ENCODE measurements at regions not wholly inside any gene's neighbourhood (a gene's known extent, or its start where the extent isn't known, plus 50 kb on each side); places are given as distances from the start of the nearest gene placed in this dataset.

DNA sequence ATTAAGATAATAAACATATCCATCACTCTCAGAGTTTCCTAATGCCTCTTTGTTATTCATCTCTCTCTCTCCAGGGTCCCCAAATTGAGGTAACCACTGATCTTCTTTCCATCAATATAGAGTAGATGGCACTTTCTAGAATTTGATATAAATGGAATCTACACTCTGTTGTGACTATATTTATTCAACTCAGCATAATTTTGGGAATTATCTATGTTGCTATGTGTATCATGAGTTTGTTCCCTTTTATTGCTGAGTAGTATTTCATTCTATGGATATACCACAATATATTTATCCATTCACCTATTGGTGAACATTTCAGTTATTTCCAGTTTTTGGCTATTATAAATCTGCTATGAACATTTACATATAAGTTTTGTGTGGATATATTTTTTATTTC is 230.7 kb downstream of the HLX start:
- no peak for DNase-seq

DNA sequence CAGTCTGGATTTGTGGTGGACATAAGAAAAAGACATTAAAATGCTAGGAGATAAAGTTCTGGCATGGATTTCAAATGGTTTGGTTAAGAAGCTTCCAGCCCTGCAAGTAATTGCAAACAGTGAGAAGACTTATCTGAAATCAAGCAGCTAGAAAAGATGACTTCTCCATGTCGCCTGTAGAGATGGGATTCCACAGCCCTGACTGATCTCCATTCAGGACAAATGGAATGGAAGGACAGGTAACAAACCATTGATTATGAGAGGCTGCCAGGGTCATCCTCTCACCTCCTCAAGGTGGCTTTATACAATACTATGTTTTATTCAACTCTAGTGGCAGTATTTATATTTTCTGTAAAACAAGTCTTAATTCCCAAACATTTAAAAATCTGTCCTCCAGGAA is 237.9 kb downstream of the HLX start:
- no peak for DNase-seq

DNA sequence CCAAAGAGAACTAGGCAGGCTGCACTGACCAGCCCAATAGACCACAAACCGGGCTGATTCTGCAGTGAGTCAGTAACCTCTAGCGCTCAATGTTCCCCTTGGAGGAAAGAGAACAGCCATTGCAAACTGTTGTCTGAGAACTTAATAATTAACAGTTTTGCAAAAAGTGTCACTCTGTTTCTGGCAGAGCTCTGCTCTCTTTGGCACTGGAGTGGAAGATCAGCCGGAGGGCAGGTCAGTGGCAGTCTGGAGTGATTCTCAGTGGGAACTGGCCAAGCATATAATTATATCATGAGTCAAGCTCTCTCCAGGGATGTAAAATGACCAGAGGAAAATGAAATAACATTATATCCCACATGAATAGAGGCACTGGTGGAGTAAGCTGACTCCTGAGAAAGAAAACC is 238.3 kb downstream of the HLX start:
- no peak for DNase-seq

- DNase-seq = no peak
Observed at GRCh38 chr1:221118176-221118937, 239.1 kb downstream of the HLX start.

- no peak for DNase-seq
Observed at GRCh38 chr1:221118938-221119320, 239.7 kb downstream of the HLX start.

DNA sequence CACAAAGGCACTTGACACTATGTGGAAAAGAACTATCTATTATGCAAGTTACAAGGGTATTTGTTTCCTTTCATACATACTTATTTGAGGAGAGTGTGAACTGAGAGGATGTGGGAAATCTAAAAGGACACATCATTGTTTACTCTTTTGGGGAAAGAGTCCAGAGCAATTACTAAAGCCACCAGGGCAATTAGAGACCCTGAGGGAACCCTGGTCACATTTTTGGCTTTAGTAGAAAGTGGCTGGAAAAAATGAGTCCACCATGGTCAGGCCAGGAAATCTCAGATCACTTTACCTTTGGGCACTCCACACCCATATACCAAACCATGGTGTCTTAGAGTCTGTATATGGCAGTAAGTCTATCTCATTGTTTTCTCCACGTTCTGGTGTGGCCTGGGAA is 243.3 kb downstream of the HLX start:
- no peak for DNase-seq

DNA sequence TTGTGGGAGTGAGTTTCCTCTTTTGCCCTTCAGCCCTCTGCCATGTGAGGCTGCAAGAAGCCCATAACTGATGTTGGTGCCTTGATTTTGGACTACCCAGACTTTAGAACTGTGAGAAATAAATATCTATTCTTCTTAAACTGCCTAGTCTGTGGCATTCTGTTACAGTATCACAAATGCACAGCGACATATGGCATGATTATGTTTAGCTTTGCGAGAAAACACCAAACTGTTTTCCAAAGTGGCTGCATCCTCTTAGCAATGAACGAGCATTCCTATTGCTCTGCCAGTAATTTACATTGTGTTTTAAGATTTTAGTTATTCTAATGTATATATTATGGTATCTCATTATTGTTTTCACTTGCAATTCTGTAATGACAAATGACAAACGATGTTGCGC is 246.7 kb downstream of the HLX start:
- no peak for DNase-seq

- DNase-seq = no peak
Observed at GRCh38 chr1:221137666-221138065, 258.4 kb downstream of the HLX start.

- DNase-seq = no peak
Observed at GRCh38 chr1:221138516-221138915, 259.3 kb downstream of the HLX start.

DNA sequence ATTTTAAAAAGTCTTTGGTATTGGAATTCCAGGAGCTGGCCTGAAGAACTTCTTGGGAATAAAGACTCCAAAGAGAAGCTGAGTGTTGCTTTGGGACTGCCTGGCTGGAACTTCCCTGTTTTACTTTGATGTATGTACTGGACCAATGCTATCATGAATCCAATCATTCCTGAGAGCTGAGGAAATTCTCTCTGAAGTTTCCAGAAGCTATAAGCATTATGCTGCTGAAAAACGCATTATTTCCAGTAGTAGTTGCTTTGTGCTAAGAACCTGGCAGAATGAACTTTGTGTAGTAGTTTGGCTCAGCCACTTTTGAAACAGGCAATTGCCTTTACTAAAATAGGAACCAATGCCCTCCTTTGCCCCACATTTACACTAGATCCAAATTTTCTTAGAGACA is 260.7 kb downstream of the HLX start:
- no peak for DNase-seq

GRCh38 chr1:221141096-221141495 is 261.9 kb downstream of the HLX start:
- no peak for DNase-seq

DNA sequence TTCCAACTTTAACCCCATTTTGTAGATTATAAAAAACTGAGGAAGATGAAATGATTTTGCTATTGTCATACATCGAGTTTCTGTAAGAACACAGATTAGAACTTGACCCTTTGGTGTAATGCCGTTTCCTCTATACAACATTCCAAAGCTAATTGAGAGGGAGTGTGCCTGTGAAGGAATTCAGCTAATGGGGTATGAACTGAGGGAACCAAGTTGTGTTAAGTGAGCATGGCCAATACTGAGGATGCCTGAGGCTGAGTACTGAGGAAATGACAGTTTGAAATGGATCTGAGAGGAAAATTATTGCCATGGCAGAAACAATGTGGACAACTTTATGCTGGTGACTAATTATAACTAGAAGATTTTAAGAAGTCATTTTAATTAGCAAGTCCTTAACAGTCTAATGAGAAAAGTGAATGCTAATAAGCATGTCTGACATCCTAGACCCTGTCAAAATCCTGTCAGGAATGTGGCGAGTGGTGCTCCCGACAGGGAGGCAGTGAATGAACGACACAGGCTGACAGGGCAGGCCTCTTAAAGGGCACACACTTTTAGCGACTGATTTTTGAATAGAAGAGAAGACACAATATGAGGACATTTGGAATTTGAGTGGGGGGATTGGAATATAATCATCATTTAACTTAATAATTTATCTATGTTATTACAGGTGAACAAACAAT is 262.5 kb downstream of the HLX start:
- DNase-seq = no peak

DNA sequence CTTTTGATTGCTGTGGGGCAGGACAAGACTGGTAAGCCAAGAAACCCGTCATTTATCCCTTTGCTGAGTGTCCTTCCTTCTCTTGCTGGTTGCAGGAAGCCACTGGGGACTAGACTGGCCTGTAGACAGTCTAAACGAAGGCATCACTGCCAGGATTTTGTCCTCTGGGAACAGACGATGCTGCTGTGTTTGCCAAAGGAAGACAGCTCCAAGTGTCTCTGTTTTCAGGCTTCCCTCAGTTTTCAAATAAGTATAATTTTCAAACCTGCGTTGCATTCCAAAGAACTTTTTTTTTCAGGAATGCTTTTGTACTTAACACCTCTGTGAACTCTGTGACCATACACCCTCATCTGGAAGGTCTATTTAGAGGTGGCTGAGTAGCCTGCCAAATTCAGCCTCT is 269.4 kb downstream of the HLX start:
- no peak for DNase-seq

GRCh38 chr1:221149111-221149510 is 269.9 kb downstream of the HLX start:
- no peak for DNase-seq

GRCh38 chr1:221149555-221150075 is 270.4 kb downstream of the HLX start:
- DNase-seq = no peak

- DNase-seq = no peak
Observed at GRCh38 chr1:221150996-221151395, 271.8 kb downstream of the HLX start.

- DNase-seq = no peak
Observed at GRCh38 chr1:221154932-221155331, 275.7 kb downstream of the HLX start.

DNA sequence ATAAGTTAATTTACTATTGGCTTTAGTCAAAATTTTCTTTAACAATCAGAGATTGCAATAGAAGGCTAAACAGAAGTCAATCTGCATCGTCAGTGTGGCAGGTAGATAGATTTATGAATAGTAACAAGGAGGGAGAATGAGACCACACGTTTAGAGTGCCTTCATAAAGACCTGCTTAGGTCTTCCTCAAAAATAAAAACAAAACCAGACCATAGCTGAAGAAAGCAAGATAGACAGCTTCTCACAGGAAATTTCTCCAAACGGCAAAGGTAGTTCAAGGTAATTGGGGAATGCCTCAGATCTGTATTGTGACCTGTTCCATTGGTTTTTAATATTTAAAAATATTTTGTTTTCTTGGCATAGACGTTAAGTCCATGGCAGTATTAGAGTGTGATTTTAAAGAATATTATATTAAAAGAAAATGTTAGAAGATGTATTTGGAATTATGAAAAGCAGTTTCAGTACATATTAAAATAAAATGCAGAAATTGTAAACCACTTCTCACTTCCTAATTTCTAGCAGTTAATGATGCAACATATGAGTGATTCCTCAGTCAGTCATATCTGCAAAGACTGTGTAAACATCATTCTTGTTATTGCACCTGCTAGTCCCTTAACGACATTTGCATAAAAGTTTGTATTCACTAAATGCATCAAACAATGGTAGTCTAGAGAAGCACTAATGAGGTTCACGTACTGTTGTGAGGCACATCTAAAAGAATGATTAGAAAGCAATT is 278.0 kb downstream of the HLX start:
- no peak for DNase-seq

- no peak for DNase-seq
Observed at GRCh38 chr1:221159608-221160007, 280.4 kb downstream of the HLX start.

GRCh38 chr1:221161571-221162041 is 282.4 kb downstream of the HLX start:
- no peak for DNase-seq

GRCh38 chr1:221162352-221162751 is 283.1 kb downstream of the HLX start:
- DNase-seq = no peak

- no peak for DNase-seq
Observed at GRCh38 chr1:221162939-221163338, 283.7 kb downstream of the HLX start.

DNA sequence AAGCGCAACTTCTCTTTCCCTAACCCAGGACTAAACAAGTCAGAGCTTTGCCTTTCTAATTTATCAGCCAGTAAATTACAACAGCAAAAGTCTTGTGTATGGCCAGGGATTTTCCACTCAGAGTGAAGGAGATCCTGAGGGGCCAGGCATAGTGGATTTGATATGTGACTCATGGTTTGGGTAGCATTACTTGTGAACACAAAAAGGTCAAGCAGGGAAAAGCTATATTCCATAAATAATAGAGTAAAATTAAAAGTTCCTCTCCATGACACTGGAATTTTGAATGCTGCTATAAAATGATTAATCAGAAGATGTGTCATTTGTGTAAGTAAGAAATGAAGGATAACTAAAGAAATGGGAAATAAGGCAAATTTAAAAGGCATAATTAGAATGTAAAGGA is 284.8 kb downstream of the HLX start:
- DNase-seq = no peak

Data from activated CD4-positive, alpha-beta T cell treated with anti-CD3 and anti-CD28 coated beads, Interleukin-2, amount 50 U/mL, for 1 hour (primary cell).